Endothelial cell (in vitro differentiated cells): ENCODE measurements at regions not wholly inside any gene's neighbourhood (a gene's known extent, or its start where the extent isn't known, plus 50 kb on each side); places are given as distances from the start of the nearest gene placed in this dataset.

Source experiments
- DNase-seq: peaks from one replicate; pipeline ENCODE4 v3.0.0; 2021; ENCODE audit warnings: low spot score
- H3K27ac Mint-ChIP-seq: one replicate; pipeline ENCODE4 v1.8.0; 2021; ENCODE audit warnings: mixed read lengths, inconsistent platforms; ENCODE audit not compliant: unreplicated experiment
- H3K27me3 Mint-ChIP-seq: one replicate; pipeline ENCODE4 v1.8.0; 2021; ENCODE audit warnings: mild to moderate bottlenecking, moderate library complexity, mixed read lengths, inconsistent platforms; ENCODE audit not compliant: unreplicated experiment
- H3K36me3 Mint-ChIP-seq: one replicate; pipeline ENCODE4 v1.8.0; 2021; ENCODE audit warnings: mild to moderate bottlenecking, low read depth, mixed read lengths, inconsistent platforms; ENCODE audit not compliant: unreplicated experiment
- H3K4me1 Mint-ChIP-seq: one replicate; pipeline ENCODE4 v1.8.0; 2021; ENCODE audit warnings: mild to moderate bottlenecking, mixed read lengths, inconsistent platforms; ENCODE audit not compliant: unreplicated experiment
- H3K4me3 Mint-ChIP-seq: one replicate; pipeline ENCODE4 v1.8.0; 2021; ENCODE audit warnings: mild to moderate bottlenecking, mixed read lengths, inconsistent platforms; ENCODE audit not compliant: unreplicated experiment
- H3K9me3 Mint-ChIP-seq: one replicate; pipeline ENCODE4 v1.8.0; 2021; ENCODE audit warnings: mixed read lengths, inconsistent platforms; ENCODE audit not compliant: unreplicated experiment
- TF ChIP-seq, protein P1 (sequence below): fragments of 200-600 bp; sonication (generic); IDR thresholded peaks from one replicate; pipeline ENCODE4 v1.5.0; 2021; ENCODE audit warnings: antibody characterized with exemption; ENCODE audit not compliant: unreplicated experiment

DNA sequence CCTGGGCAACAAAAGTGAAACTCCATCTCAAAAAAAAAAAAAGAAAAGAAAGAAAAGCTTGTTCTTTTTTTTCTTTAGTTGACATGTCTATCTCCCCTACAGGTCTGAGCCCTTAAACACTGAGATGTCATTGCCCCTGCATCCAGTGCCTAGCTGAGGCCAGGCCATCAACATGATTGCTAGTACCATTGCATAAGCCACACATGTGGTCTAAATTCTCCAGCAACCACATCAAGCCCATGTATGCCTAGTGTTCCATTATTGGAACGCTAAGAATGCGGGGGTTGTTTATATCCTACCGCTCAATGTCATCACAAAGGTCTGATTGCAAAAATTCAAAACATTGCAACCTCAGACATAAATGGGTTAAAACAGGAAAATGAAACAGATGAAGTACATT, 62.7 kb downstream of the NPTX2 start:
- Mint-ChIP-seq H3K4me1 (no peaks in the 10 kb centered on the region), H3K4me3 (no peak overlapping the region), H3K27ac (no peak overlapping the region), H3K36me3 (no peaks in the 10 kb centered on the region), H3K9me3 (peaks cover 3% of the 10 kb centered on the region), H3K27me3 (no peaks in the 10 kb centered on the region)
- TF ChIP-seq, protein P1, sequence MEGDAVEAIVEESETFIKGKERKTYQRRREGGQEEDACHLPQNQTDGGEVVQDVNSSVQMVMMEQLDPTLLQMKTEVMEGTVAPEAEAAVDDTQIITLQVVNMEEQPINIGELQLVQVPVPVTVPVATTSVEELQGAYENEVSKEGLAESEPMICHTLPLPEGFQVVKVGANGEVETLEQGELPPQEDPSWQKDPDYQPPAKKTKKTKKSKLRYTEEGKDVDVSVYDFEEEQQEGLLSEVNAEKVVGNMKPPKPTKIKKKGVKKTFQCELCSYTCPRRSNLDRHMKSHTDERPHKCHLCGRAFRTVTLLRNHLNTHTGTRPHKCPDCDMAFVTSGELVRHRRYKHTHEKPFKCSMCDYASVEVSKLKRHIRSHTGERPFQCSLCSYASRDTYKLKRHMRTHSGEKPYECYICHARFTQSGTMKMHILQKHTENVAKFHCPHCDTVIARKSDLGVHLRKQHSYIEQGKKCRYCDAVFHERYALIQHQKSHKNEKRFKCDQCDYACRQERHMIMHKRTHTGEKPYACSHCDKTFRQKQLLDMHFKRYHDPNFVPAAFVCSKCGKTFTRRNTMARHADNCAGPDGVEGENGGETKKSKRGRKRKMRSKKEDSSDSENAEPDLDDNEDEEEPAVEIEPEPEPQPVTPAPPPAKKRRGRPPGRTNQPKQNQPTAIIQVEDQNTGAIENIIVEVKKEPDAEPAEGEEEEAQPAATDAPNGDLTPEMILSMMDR = no peak
- no peak for DNase-seq

DNA sequence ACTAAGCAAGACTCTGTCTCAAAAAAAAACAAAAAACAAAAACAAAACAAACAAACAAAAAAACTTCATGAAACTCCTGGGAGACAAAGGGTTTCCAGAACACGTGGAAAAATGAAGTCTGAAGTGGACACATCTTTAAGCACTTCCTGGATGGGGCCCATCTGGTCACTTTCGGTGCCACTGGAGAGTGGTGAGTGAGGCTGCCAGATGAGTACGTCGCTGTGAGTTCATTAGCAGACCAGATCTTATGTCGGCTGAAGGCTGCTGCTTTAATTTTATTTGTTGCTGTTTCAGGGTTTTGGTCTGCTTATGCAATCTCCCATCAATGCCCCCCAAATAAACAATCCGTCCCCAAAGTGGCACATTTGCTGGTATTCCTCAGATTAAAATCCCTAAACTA, 64.4 kb downstream of the NPTX2 start:
- Mint-ChIP-seq H3K4me1 (no peaks in the 10 kb centered on the region), H3K27me3 (peaks cover 3% of the 10 kb centered on the region), H3K4me3 (no peak overlapping the region), H3K27ac (no peak overlapping the region), H3K9me3 (no peaks in the 10 kb centered on the region), H3K36me3 (no peaks in the 10 kb centered on the region)
- DNase-seq = no peak
- TF ChIP-seq, protein P1 = no peak

DNA sequence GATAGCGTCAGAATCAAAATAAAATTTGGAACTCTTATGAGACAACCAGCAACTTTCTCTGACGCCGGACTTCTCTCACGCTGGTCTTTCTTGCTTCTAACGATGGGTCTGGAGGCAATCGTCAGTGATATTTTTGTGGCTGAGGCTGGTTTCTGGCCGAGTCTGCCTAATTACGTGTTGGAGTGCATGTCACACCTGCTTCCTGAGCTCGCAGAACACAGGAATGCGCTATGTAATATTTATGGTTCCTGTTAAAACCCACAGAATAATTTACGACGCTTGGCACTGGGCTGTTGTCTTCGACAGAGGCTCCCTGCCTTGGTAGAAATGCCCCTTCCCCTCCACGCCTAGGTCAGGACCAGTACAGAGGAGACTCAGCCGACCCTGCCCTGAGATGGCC, 64.9 kb downstream of the NPTX2 start:
- Mint-ChIP-seq H3K9me3 (no peaks in the 10 kb centered on the region), H3K4me3 (no peak overlapping the region), H3K27ac (no peak overlapping the region), H3K27me3 (peaks cover 3% of the 10 kb centered on the region), H3K4me1 (no peaks in the 10 kb centered on the region), H3K36me3 (no peaks in the 10 kb centered on the region)
- no peak for DNase-seq
- TF ChIP-seq, protein P1 = no peak

DNA sequence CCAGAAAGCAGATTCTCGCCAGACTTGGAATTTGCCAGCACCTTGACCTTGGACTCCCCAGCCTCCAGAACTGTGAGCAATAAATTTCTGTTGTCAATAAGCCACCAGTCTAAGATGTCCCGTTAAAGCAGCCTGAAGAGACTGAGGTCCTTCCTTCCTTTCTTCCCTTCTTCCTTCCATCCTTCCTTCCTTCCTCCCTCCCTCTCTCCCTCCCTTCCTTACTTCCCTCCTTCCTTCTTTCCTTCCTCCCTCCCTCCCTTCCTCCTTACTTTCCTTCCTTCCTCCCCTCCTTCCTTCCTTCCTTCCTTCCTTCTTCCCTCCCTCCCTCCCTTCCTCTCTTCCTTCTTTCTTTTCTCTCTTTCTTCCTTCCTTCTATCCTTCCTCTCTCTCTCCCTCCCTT, 66.4 kb downstream of the NPTX2 start:
- H3K9me3 Mint-ChIP-seq = no peaks in the 10 kb centered on the region
- no peak overlapping the region for H3K27ac Mint-ChIP-seq
- no peaks in the 10 kb centered on the region for H3K4me1 Mint-ChIP-seq
- no peaks in the 10 kb centered on the region for H3K36me3 Mint-ChIP-seq
- TF ChIP-seq, protein P1 = no peak
- peaks cover 3% of the 10 kb centered on the region for H3K27me3 Mint-ChIP-seq
- DNase-seq = no peak
- no peak overlapping the region for H3K4me3 Mint-ChIP-seq

DNA sequence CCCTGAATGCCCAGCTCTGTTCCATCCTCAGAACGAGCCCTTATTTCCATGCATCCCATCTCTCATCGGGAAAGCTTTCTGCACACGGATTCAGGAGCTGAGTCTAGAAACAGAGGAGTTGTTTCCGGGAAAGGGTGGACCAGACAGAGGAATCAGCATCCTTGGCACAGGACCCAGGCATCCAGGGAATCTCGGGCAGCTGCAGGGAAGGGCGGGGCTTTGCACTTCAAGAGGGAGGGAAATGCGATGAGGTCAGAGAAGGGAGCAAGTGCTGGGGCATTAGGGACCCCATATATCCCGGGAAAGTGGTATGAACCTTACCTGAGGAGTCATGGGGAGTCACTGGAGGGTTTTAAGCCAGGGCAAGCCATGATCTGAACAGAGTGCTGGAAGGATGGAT, 68.5 kb downstream of the NPTX2 start:
- Mint-ChIP-seq H3K36me3 (peaks cover 4% of the 10 kb centered on the region), H3K4me3 (no peak overlapping the region), H3K27ac (no peak overlapping the region), H3K9me3 (peaks cover 4% of the 10 kb centered on the region), H3K27me3 (peaks cover 3% of the 10 kb centered on the region), H3K4me1 (no peaks in the 10 kb centered on the region)
- no peak for DNase-seq
- TF ChIP-seq, protein P1 = no peak
